ENCODE measurements at regions not wholly inside any gene's neighbourhood (a gene's known extent, or its start where the extent isn't known, plus 50 kb on each side); places are given as distances from the start of the nearest gene placed in this dataset.
"Not testable (repeated sequence)": the region's sequence is repeated elsewhere in the genome, so short reads cannot be mapped to it uniquely, and the experiment has no call there.

- not testable (repeated sequence) for DNase-seq
Observed at GRCh38 chr3:195999176-195999575, 82.7 kb downstream of the TFRC start.

GRCh38 chr3:195996314-195996713 lies 85.6 kb downstream of the TFRC start:
- DNase-seq: not testable (repeated sequence)

- DNase-seq: peak; percentile 69 to 74
Observed at GRCh38 chr3:195994343-195994742, 86.0 kb upstream of the TNK2 start.

GRCh38 chr3:195993671-195994070 lies 85.3 kb upstream of the TNK2 start:
- not testable (repeated sequence) for DNase-seq

GRCh38 chr3:195992956-195993595 lies 84.7 kb upstream of the TNK2 start:
- not testable (repeated sequence) for DNase-seq

GRCh38 chr3:195991986-195992385 lies 83.6 kb upstream of the TNK2 start:
- DNase-seq: not testable (repeated sequence)

GRCh38 chr3:195991243-195991642 lies 82.9 kb upstream of the TNK2 start:
- not testable (repeated sequence) for DNase-seq

- not testable (repeated sequence) for DNase-seq
Observed at GRCh38 chr3:195990841-195991174, 82.5 kb upstream of the TNK2 start.

GRCh38 chr3:195989921-195990840 lies 81.8 kb upstream of the TNK2 start:
- peak; percentile 92 to 94 for DNase-seq

GRCh38 chr3:195989197-195989920 lies 81.0 kb upstream of the TNK2 start:
- peak; percentile 27 to 29 for DNase-seq

- not testable (repeated sequence) for DNase-seq
Observed at GRCh38 chr3:195988764-195989163, 80.4 kb upstream of the TNK2 start.

GRCh38 chr3:195987001-195987400 lies 78.7 kb upstream of the TNK2 start:
- DNase-seq: not testable (repeated sequence)

GRCh38 chr3:195986576-195986975 lies 78.2 kb upstream of the TNK2 start:
- not testable (repeated sequence) for DNase-seq

- not testable (repeated sequence) for DNase-seq
Observed at GRCh38 chr3:195985348-195985920, 77.1 kb upstream of the TNK2 start.

- not testable (repeated sequence) for DNase-seq
Observed at GRCh38 chr3:195984392-195985030, 76.2 kb upstream of the TNK2 start.

GRCh38 chr3:195983880-195984279 lies 75.5 kb upstream of the TNK2 start:
- not testable (repeated sequence) for DNase-seq

- DNase-seq: not testable (repeated sequence)
Observed at GRCh38 chr3:195982754-195983153, 74.4 kb upstream of the TNK2 start.

GRCh38 chr3:195981778-195982177 lies 73.4 kb upstream of the TNK2 start:
- not testable (repeated sequence) for DNase-seq

GRCh38 chr3:195979877-195980276 lies 71.5 kb upstream of the TNK2 start:
- DNase-seq: not testable (repeated sequence)

- DNase-seq: not testable (repeated sequence)
Observed at GRCh38 chr3:195978585-195978984, 70.2 kb upstream of the TNK2 start.

- DNase-seq: not testable (repeated sequence)
Observed at GRCh38 chr3:195976876-195977275, 68.5 kb upstream of the TNK2 start.

- not testable (repeated sequence) for DNase-seq
Observed at GRCh38 chr3:195974281-195974680, 65.9 kb upstream of the TNK2 start.

Data from CD4-positive, alpha-beta T cell treated with Interleukin-1 beta for 1 hour (primary cell).